GM18519 (cell line): ENCODE measurements at regions not wholly inside any gene's neighbourhood (a gene's known extent, or its start where the extent isn't known, plus 50 kb on each side); places are given as distances from the start of the nearest gene placed in this dataset.
"Not testable (repeated sequence)": the region's sequence is repeated elsewhere in the genome, so short reads cannot be mapped to it uniquely, and the experiment has no call there.

Experiments
- ATAC-seq: cut with Tn5 transposase; IDR thresholded peaks from one replicate; pipeline ENCODE4 v1.9.1; 2021; ENCODE audit warnings: mild to moderate bottlenecking, moderate library complexity; ENCODE audit not compliant: unreplicated experiment, low FRiP score

- no peak for ATAC-seq
Observed at GRCh38 chr2:167697948-167698347, 549.4 kb downstream of the STK39 start.

- ATAC-seq, result no peak
Observed at GRCh38 chr2:167697194-167697593, 550.2 kb downstream of the STK39 start.

- no peak for ATAC-seq
Observed at GRCh38 chr2:167692936-167693335, 554.5 kb downstream of the STK39 start.

- ATAC-seq, result no peak
Observed at GRCh38 chr2:167692191-167692590, 555.2 kb downstream of the STK39 start.

- ATAC-seq, result no peak
Observed at GRCh38 chr2:167689444-167689843, 558.0 kb downstream of the STK39 start.

GRCh38 chr2:167686691-167687090, 560.7 kb downstream of the STK39 start:
- ATAC-seq, result no peak

GRCh38 chr2:167681234-167682015, 566.0 kb downstream of the STK39 start:
- no peak for ATAC-seq

- ATAC-seq, result no peak
Observed at GRCh38 chr2:167678158-167678557, 569.2 kb downstream of the STK39 start.

GRCh38 chr2:167675906-167676305, 571.5 kb downstream of the STK39 start:
- no peak for ATAC-seq

- ATAC-seq, result no peak
Observed at GRCh38 chr2:167670588-167670987, 576.8 kb downstream of the STK39 start.

- no peak for ATAC-seq
Observed at GRCh38 chr2:167653131-167653530, 594.3 kb downstream of the STK39 start.

- ATAC-seq, result no peak
Observed at GRCh38 chr2:167652401-167652800, 595.0 kb downstream of the STK39 start.

GRCh38 chr2:167651406-167652151, 595.8 kb downstream of the STK39 start:
- no peak for ATAC-seq

- ATAC-seq, result no peak
Observed at GRCh38 chr2:167646557-167646956, 600.8 kb downstream of the STK39 start.

- ATAC-seq, result no peak
Observed at GRCh38 chr2:167640096-167640495, 607.3 kb downstream of the STK39 start.

- no peak for ATAC-seq
Observed at GRCh38 chr2:167637741-167638140, 609.7 kb downstream of the STK39 start.

- ATAC-seq, result not testable (repeated sequence)
Observed at GRCh38 chr2:167632271-167632670, 615.1 kb downstream of the STK39 start.

GRCh38 chr2:167626961-167627360, 620.4 kb downstream of the STK39 start:
- ATAC-seq, result no peak

- ATAC-seq, result no peak
Observed at GRCh38 chr2:167626301-167626700, 621.1 kb downstream of the STK39 start.

- no peak for ATAC-seq
Observed at GRCh38 chr2:167616997-167617396, 630.4 kb downstream of the STK39 start.

GRCh38 chr2:167613471-167613870, 633.9 kb downstream of the STK39 start:
- no peak for ATAC-seq

- ATAC-seq, result no peak
Observed at GRCh38 chr2:167608487-167608886, 638.9 kb downstream of the STK39 start.
